HG02678 (cell line): ENCODE measurements at regions not wholly inside any gene's neighbourhood (a gene's known extent, or its start where the extent isn't known, plus 50 kb on each side); places are given as distances from the start of the nearest gene placed in this dataset.

Experiments used
- ATAC-seq: cut with Tn5 transposase; IDR thresholded peaks from one replicate; pipeline ENCODE4 v1.9.1; 2021; ENCODE audit warnings: mild to moderate bottlenecking, moderate library complexity; ENCODE audit not compliant: unreplicated experiment

- ATAC-seq = no peak
Observed at GRCh38 chr2:16262526-16263178, 322.3 kb downstream of the MYCN start.

- ATAC-seq = no peak
Observed at GRCh38 chr2:16261791-16262190, 321.4 kb downstream of the MYCN start.

- ATAC-seq = no peak
Observed at GRCh38 chr2:16261071-16261470, 320.7 kb downstream of the MYCN start.

- ATAC-seq = no peak
Observed at GRCh38 chr2:16260041-16260830, 319.9 kb downstream of the MYCN start.

GRCh38 chr2:16259010-16259409, 318.7 kb downstream of the MYCN start:
- ATAC-seq = no peak

- no peak for ATAC-seq
Observed at GRCh38 chr2:16258350-16258749, 318.0 kb downstream of the MYCN start.

- ATAC-seq = no peak
Observed at GRCh38 chr2:16257322-16258028, 317.1 kb downstream of the MYCN start.

- ATAC-seq = no peak
Observed at GRCh38 chr2:16256601-16257321, 316.4 kb downstream of the MYCN start.

- ATAC-seq = no peak
Observed at GRCh38 chr2:16255120-16255519, 314.8 kb downstream of the MYCN start.

GRCh38 chr2:16254356-16254965, 314.1 kb downstream of the MYCN start:
- ATAC-seq = no peak

- ATAC-seq = no peak
Observed at GRCh38 chr2:16253291-16253690, 312.9 kb downstream of the MYCN start.

- no peak for ATAC-seq
Observed at GRCh38 chr2:16252891-16253290, 312.5 kb downstream of the MYCN start.

- ATAC-seq = no peak
Observed at GRCh38 chr2:16252251-16252650, 311.9 kb downstream of the MYCN start.

GRCh38 chr2:16251511-16252225, 311.3 kb downstream of the MYCN start:
- no peak for ATAC-seq

GRCh38 chr2:16250886-16251285, 310.5 kb downstream of the MYCN start:
- no peak for ATAC-seq

- ATAC-seq = no peak
Observed at GRCh38 chr2:16250466-16250865, 310.1 kb downstream of the MYCN start.

GRCh38 chr2:16250056-16250425, 309.7 kb downstream of the MYCN start:
- ATAC-seq = no peak

GRCh38 chr2:16249246-16250055, 309.1 kb downstream of the MYCN start:
- no peak for ATAC-seq

- ATAC-seq = no peak
Observed at GRCh38 chr2:16248571-16249105, 308.3 kb downstream of the MYCN start.
